Peyer's patch (tissue), 4 donors: ENCODE measurements at regions not wholly inside any gene's neighbourhood (a gene's known extent, or its start where the extent isn't known, plus 50 kb on each side); places are given as distances from the start of the nearest gene placed in this dataset.

ENCODE experiments used
- DNase-seq, 3 donors: peaks; one replicate each; pipeline ENCODE4 v3.0.0-alpha.2; 2017 to 2019
- H3K27ac ChIP-seq, 4 donors: fragments of 200-600 bp; sonication (generic); one replicate each; pipeline ENCODE4 v1.5.1; 2016 to 2019
- H3K27me3 ChIP-seq, 2 donors: fragments of 200-600 bp; sonication (generic); one replicate each; pipeline ENCODE4 v1.5.1; 2019
- H3K36me3 ChIP-seq, 3 donors: fragments of 200-600 bp; sonication (generic); one replicate each; pipeline ENCODE4 v1.5.1; 2016 to 2019
- H3K4me1 ChIP-seq, 4 donors: fragments of 200-600 bp; sonication (generic); one replicate each; pipeline ENCODE4 v1.5.1; 2016 to 2019
- H3K4me3 ChIP-seq, 4 donors: fragments of 200-600 bp; sonication (generic); 1 replicate in 3 of 4; 2 replicates in 1 of 4; pipeline ENCODE4 v1.5.1; 2016 to 2019; ENCODE audit warnings: mild to moderate bottlenecking in 1 of 4
- H3K9me3 ChIP-seq, 4 donors: fragments of 200-600 bp; sonication (generic); one replicate each; pipeline ENCODE4 v1.5.1; 2016 to 2019; ENCODE audit warnings: mild to moderate bottlenecking in 1 of 4
- CTCF ChIP-seq, 6 experiments: fragments of 450-650 bp in 4 of 6; fragments of 200-600 bp in 2 of 6; sonication (generic) in 1 of 6; IDR thresholded peaks; one replicate each; pipeline ENCODE4 v1.5.1; 2017 to 2019; ENCODE audit warnings: antibody characterized with exemption in 6 of 6, mild to moderate bottlenecking in 3 of 6, moderate library complexity in 1 of 6
- POLR2A ChIP-seq, 2 donors: fragments of 450-650 bp; IDR thresholded peaks; one replicate each; pipeline ENCODE4 v1.5.1; 2017; ENCODE audit warnings: antibody characterized with exemption in 2 of 2, mild to moderate bottlenecking in 2 of 2, moderate library complexity in 2 of 2

GRCh38 chr9:124190761-124191160, 67.0 kb upstream of the NEK6 start:
- Histone ChIP-seq H3K4me1 (no peaks in the 10 kb centered on the region), H3K27me3 (no peaks in the 10 kb centered on the region), H3K27ac (no peak overlapping the region), H3K9me3 (no peaks in the 10 kb centered on the region), H3K4me3 (no peak overlapping the region), H3K36me3 (no peaks in the 10 kb centered on the region)
- no peak for DNase-seq
- TF ChIP-seq CTCF (IDR thresholded peaks at IDR 0.05), result no peak
- TF ChIP-seq POLR2A (IDR thresholded peaks at IDR 0.05), result no peak

GRCh38 chr9:124191691-124192395, 65.9 kb upstream of the NEK6 start:
- no peaks in the 10 kb centered on the region for H3K27me3 ChIP-seq
- no peak overlapping the region for H3K4me3 ChIP-seq
- H3K4me1 ChIP-seq, result no peaks in the 10 kb centered on the region
- DNase-seq, result peak in 1 of 3 donors; percentile 26
- H3K9me3 ChIP-seq, result no peaks in the 10 kb centered on the region
- no peaks in the 10 kb centered on the region for H3K36me3 ChIP-seq
- TF ChIP-seq CTCF (IDR thresholded peaks at IDR 0.05) (no peak), POLR2A (IDR thresholded peaks at IDR 0.05) (no peak)
- no peak overlapping the region for H3K27ac ChIP-seq

- H3K36me3 ChIP-seq, result no peaks in the 10 kb centered on the region
- no peaks in the 10 kb centered on the region for H3K9me3 ChIP-seq
- TF ChIP-seq CTCF (IDR thresholded peaks at IDR 0.05) (no peak), POLR2A (IDR thresholded peaks at IDR 0.05) (no peak)
- peaks cover 0 to 13% (median 2%) of the 10 kb centered on the region in 4 donors for H3K4me1 ChIP-seq
- no peaks in the 10 kb centered on the region for H3K27me3 ChIP-seq
- H3K27ac ChIP-seq, result peak overlapping the region in 2 of 4 donors; percentile 37 to 64
- H3K4me3 ChIP-seq, result peak overlapping the region in 1 of 4 donors; percentile 12
- DNase-seq, result peak in 1 of 3 donors; percentile 0
Observed at GRCh38 chr9:124196814-124197176, 61.0 kb upstream of the NEK6 start.

GRCh38 chr9:124197177-124198095, 60.3 kb upstream of the NEK6 start:
- no peaks in the 10 kb centered on the region for H3K27me3 ChIP-seq
- TF ChIP-seq POLR2A (IDR thresholded peaks at IDR 0.05), result no peak
- TF ChIP-seq CTCF (IDR thresholded peaks at IDR 0.05), result peak in 1 of 6 experiments; percentile 8
- peaks cover 0 to 17% (median 6%) of the 10 kb centered on the region in 4 donors for H3K4me1 ChIP-seq
- H3K9me3 ChIP-seq, result no peaks in the 10 kb centered on the region
- peak overlapping the region in 1 of 4 donors; percentile 12 for H3K4me3 ChIP-seq
- peak in 2 of 3 donors; percentile 66 to 67 for DNase-seq
- H3K27ac ChIP-seq, result peak overlapping the region in 2 of 4 donors; percentile 37 to 64
- no peaks in the 10 kb centered on the region for H3K36me3 ChIP-seq

GRCh38 chr9:124198331-124198730, 59.4 kb upstream of the NEK6 start:
- DNase-seq, result peak in 1 of 3 donors; percentile 36
- no peaks in the 10 kb centered on the region for H3K27me3 ChIP-seq
- H3K4me3 ChIP-seq, result no peak overlapping the region
- H3K4me1 ChIP-seq, result peaks cover 0 to 24% (median 10%) of the 10 kb centered on the region in 4 donors
- H3K36me3 ChIP-seq, result no peaks in the 10 kb centered on the region
- TF ChIP-seq CTCF (IDR thresholded peaks at IDR 0.05) (no peak), POLR2A (IDR thresholded peaks at IDR 0.05) (no peak)
- H3K9me3 ChIP-seq, result no peaks in the 10 kb centered on the region
- peak overlapping the region in 1 of 4 donors; percentile 64 for H3K27ac ChIP-seq
